Liver (tissue), 3 donors: ENCODE measurements at regions not wholly inside any gene's neighbourhood (a gene's known extent, or its start where the extent isn't known, plus 50 kb on each side); places are given as distances from the start of the nearest gene placed in this dataset.

Experiments
- HNF4A ChIP-seq, 2 donors: conservative IDR thresholded peaks; 2 replicates each; pipeline ENCODE4 v1.6.1; 2016; ENCODE audit warnings: antibody characterized with exemption in 2 of 2, mild to moderate bottlenecking in 2 of 2
- RAD21 ChIP-seq, 2 donors: IDR thresholded peaks; 2 replicates each; pipeline ENCODE4 v1.6.1; 2016; ENCODE audit warnings: antibody characterized with exemption in 2 of 2, mild to moderate bottlenecking in 2 of 2
- SP1 ChIP-seq: IDR thresholded peaks from 2 replicates; pipeline ENCODE4 v1.6.1; 2018; ENCODE audit warnings: antibody characterized with exemption, mild to moderate bottlenecking
- TAF1 ChIP-seq: conservative IDR thresholded peaks from 2 replicates; pipeline ENCODE4 v1.6.1; 2016; ENCODE audit warnings: antibody characterized with exemption, mild to moderate bottlenecking
- YY1 ChIP-seq: IDR thresholded peaks from 2 replicates; pipeline ENCODE4 v1.6.1; 2016; ENCODE audit warnings: antibody characterized with exemption, mild to moderate bottlenecking
- TF ChIP-seq, protein P1 (sequence below): fragments of 150-350 bp; IDR thresholded peaks from 2 replicates; pipeline ENCODE4 v1.5.1; 2017; ENCODE audit warnings: improper control_type of control experiment, low read depth, low read length; ENCODE audit not compliant: missing input control
- TF ChIP-seq, protein P2 (sequence below): IDR thresholded peaks from 2 replicates; pipeline ENCODE4 v1.6.1; 2016; ENCODE audit warnings: antibody characterized with exemption
- donor health status: healthy.
- donor health status: healthy.

GRCh38 chr9:73348471-73348870 is 196.8 kb downstream of the ANXA1 start:
- TF ChIP-seq RAD21 (IDR thresholded peaks at IDR 0.05) (no peak), SP1 (no peak), TAF1 (no peak), YY1 (no peak), HNF4A (conservative IDR thresholded peaks at IDR 0.05) (no peak)
- TF ChIP-seq, protein P1, sequence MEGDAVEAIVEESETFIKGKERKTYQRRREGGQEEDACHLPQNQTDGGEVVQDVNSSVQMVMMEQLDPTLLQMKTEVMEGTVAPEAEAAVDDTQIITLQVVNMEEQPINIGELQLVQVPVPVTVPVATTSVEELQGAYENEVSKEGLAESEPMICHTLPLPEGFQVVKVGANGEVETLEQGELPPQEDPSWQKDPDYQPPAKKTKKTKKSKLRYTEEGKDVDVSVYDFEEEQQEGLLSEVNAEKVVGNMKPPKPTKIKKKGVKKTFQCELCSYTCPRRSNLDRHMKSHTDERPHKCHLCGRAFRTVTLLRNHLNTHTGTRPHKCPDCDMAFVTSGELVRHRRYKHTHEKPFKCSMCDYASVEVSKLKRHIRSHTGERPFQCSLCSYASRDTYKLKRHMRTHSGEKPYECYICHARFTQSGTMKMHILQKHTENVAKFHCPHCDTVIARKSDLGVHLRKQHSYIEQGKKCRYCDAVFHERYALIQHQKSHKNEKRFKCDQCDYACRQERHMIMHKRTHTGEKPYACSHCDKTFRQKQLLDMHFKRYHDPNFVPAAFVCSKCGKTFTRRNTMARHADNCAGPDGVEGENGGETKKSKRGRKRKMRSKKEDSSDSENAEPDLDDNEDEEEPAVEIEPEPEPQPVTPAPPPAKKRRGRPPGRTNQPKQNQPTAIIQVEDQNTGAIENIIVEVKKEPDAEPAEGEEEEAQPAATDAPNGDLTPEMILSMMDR = no peak
- TF ChIP-seq, protein P2, sequence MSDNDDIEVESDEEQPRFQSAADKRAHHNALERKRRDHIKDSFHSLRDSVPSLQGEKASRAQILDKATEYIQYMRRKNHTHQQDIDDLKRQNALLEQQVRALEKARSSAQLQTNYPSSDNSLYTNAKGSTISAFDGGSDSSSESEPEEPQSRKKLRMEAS = no peak
